ENCODE measurements at regions not wholly inside any gene's neighbourhood (a gene's known extent, or its start where the extent isn't known, plus 50 kb on each side); places are given as distances from the start of the nearest gene placed in this dataset.

DNA sequence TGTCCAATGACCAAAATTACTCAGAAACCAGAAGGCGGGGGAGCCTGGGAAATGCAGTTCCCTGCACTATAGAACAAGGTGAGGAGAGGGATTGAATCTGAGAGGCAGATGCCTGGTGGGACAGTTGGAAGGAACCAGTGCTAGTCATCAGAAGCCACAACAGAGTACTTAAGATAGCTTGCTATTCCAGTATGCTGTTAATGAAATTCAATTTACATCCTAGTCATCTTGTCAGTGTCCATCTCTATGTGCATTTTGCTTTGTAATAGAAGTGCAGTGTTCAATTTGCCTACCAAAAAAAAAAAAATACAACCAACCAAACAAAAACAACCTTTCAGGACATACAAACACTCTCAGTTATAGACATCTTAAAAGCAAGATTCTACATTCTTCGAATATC lies 679.1 kb upstream of the CPEB2 start:
- H3K27ac ChIP-seq, result no peak overlapping the region
- in situ Hi-C loops (cut with MboI; ENCODE audit: low sequenced_read_pairs in 4 of 4) (no loop called here), intact Hi-C loops (cut with DNase I; ENCODE audit: low total_unique reads) (no loop called here)
- H3K36me3 ChIP-seq, result no peaks in the 10 kb centered on the region
- ATAC-seq, result no peak
- TF ChIP-seq, protein P1, sequence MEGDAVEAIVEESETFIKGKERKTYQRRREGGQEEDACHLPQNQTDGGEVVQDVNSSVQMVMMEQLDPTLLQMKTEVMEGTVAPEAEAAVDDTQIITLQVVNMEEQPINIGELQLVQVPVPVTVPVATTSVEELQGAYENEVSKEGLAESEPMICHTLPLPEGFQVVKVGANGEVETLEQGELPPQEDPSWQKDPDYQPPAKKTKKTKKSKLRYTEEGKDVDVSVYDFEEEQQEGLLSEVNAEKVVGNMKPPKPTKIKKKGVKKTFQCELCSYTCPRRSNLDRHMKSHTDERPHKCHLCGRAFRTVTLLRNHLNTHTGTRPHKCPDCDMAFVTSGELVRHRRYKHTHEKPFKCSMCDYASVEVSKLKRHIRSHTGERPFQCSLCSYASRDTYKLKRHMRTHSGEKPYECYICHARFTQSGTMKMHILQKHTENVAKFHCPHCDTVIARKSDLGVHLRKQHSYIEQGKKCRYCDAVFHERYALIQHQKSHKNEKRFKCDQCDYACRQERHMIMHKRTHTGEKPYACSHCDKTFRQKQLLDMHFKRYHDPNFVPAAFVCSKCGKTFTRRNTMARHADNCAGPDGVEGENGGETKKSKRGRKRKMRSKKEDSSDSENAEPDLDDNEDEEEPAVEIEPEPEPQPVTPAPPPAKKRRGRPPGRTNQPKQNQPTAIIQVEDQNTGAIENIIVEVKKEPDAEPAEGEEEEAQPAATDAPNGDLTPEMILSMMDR (IDR thresholded peaks at IDR 0.05 in 4 of 5, conservative IDR thresholded peaks at IDR 0.05 in 1 of 5), result no peak
- TF ChIP-seq POLR2A (IDR thresholded peaks at IDR 0.05), result no peak
- no peak overlapping the region for H3K4me3 ChIP-seq
- H3K27me3 ChIP-seq, result no peaks in the 10 kb centered on the region
- no peak for DNase-seq
- H3K4me1 ChIP-seq, result no peaks in the 10 kb centered on the region
- H3K9me3 ChIP-seq, result no peaks in the 10 kb centered on the region

DNA sequence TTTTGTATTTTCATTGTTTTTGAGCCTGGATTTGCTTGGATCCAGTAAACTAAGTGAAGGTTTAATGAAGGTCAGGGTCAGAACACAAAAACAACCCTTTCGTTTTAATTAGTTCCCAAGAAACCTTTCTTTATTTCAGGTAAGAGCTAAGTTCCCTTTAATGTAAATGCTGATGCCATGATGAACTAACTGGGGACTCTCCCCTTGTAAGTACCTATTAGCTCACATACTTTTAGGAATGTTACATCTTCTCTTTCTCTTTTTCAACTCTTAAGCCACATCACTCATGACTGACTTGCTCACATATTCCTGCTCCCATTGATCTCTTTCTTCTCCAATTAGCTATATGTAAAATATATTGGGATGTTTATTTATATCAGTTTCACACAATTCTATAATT lies 673.1 kb upstream of the CPEB2 start:
- H3K4me3 ChIP-seq, result no peak overlapping the region
- H3K4me1 ChIP-seq, result no peaks in the 10 kb centered on the region
- H3K36me3 ChIP-seq, result no peaks in the 10 kb centered on the region
- no peak for DNase-seq
- no peaks in the 10 kb centered on the region for H3K27me3 ChIP-seq
- ATAC-seq, result no peak
- in situ Hi-C loops (cut with MboI; ENCODE audit: low sequenced_read_pairs in 4 of 4) (no loop called here), intact Hi-C loops (cut with DNase I; ENCODE audit: low total_unique reads) (no loop called here)
- TF ChIP-seq POLR2A (IDR thresholded peaks at IDR 0.05), result no peak
- TF ChIP-seq, protein P1 (IDR thresholded peaks at IDR 0.05 in 4 of 5, conservative IDR thresholded peaks at IDR 0.05 in 1 of 5), result no peak
- H3K9me3 ChIP-seq, result no peaks in the 10 kb centered on the region
- H3K27ac ChIP-seq, result no peak overlapping the region

DNA sequence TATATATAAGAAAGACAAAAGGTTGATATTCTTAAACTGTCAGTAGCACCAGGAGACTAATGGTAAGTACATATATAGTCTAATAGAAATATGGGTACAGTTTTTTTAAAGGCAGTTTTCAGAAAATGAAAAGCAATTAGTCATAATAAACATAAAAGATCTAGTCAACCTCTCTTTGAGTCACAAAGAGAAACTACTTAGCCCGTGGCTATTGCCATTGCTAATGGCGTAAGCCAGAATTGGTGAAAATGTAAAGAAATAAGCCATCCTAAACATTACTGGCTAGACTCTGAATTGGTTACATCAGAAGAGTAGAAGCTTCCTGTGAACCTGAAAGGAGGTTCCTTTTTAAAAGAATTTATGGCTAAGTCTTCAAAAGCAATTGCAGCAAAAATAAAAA lies 668.7 kb upstream of the CPEB2 start:
- in situ Hi-C loops (cut with MboI; ENCODE audit: low sequenced_read_pairs in 4 of 4) (no loop called here), intact Hi-C loops (cut with DNase I; ENCODE audit: low total_unique reads) (no loop called here)
- H3K4me3 ChIP-seq, result no peak overlapping the region
- no peaks in the 10 kb centered on the region for H3K27me3 ChIP-seq
- H3K9me3 ChIP-seq, result no peaks in the 10 kb centered on the region
- no peaks in the 10 kb centered on the region for H3K36me3 ChIP-seq
- no peaks in the 10 kb centered on the region for H3K4me1 ChIP-seq
- TF ChIP-seq POLR2A (IDR thresholded peaks at IDR 0.05), result no peak
- TF ChIP-seq, protein P1 (IDR thresholded peaks at IDR 0.05 in 4 of 5, conservative IDR thresholded peaks at IDR 0.05 in 1 of 5), result no peak
- no peak for DNase-seq
- H3K27ac ChIP-seq, result no peak overlapping the region
- no peak for ATAC-seq

DNA sequence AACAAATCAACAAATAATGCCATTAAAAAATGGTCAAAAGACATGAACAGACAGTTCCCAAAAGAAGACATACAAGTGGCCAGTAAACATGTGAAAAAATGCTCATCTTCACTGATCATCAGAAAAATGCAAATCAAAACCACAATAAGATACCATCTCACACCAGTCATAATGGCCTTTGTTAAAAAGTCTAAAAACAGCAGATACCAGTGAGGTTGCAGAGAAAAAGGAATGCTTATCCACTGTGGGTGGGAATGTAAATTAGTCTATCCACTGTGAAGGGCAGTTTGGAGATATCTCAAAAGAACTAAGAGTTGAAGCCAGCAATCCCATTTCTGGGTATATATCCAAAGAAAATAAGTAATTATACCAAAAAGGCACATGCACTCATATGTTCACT lies 668.1 kb upstream of the CPEB2 start:
- no peaks in the 10 kb centered on the region for H3K4me1 ChIP-seq
- H3K27me3 ChIP-seq, result no peaks in the 10 kb centered on the region
- intact Hi-C loops (cut with DNase I; ENCODE audit: low total_unique reads), result no loop called here
- H3K9me3 ChIP-seq, result no peaks in the 10 kb centered on the region
- no peak for DNase-seq
- in situ Hi-C loops (cut with MboI; ENCODE audit: low sequenced_read_pairs in 4 of 4), result no loop called here
- H3K4me3 ChIP-seq, result no peak overlapping the region
- H3K27ac ChIP-seq, result no peak overlapping the region
- H3K36me3 ChIP-seq, result no peaks in the 10 kb centered on the region
- TF ChIP-seq, protein P1 (IDR thresholded peaks at IDR 0.05 in 4 of 5, conservative IDR thresholded peaks at IDR 0.05 in 1 of 5), result no peak
- no peak for TF ChIP-seq POLR2A (IDR thresholded peaks at IDR 0.05)
- ATAC-seq, result no peak

DNA sequence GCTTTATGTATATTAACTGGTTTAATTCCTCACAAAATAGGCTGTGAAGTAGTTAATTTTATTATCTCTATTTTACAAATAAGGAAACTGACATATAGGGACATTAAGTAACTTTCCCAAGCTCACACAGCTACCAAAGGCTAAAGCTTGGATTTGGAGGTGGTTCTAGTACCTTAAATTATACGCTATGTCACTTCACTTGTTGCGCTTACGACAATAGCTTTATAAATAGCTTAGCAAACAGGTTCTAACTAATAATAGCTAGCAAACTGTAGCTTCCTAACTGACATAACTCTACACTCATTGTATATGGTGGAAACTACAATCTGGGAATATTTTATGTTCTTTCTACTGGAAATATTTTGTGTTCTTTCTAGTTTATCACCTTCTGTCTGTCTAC lies 666.4 kb upstream of the CPEB2 start:
- H3K36me3 ChIP-seq, result no peaks in the 10 kb centered on the region
- in situ Hi-C loops (cut with MboI; ENCODE audit: low sequenced_read_pairs in 4 of 4) (no loop called here), intact Hi-C loops (cut with DNase I; ENCODE audit: low total_unique reads) (no loop called here)
- no peak for ATAC-seq
- no peak overlapping the region for H3K4me3 ChIP-seq
- no peak for TF ChIP-seq POLR2A (IDR thresholded peaks at IDR 0.05)
- TF ChIP-seq, protein P1 (IDR thresholded peaks at IDR 0.05 in 4 of 5, conservative IDR thresholded peaks at IDR 0.05 in 1 of 5), result no peak
- H3K27ac ChIP-seq, result no peak overlapping the region
- no peaks in the 10 kb centered on the region for H3K27me3 ChIP-seq
- H3K4me1 ChIP-seq, result no peaks in the 10 kb centered on the region
- H3K9me3 ChIP-seq, result no peaks in the 10 kb centered on the region
- no peak for DNase-seq

All from gastrocnemius medialis (tissue), 4 donors.